Neutrophil (primary cell): ENCODE measurements at regions not wholly inside any gene's neighbourhood (a gene's known extent, or its start where the extent isn't known, plus 50 kb on each side); places are given as distances from the start of the nearest gene placed in this dataset.

Experiments used
- H3K27ac ChIP-seq: fragments of 200-600 bp; sonication (generic); 2 replicates; pipeline ENCODE4 v1.5.1; 2016; ENCODE audit warnings: mild to moderate bottlenecking, moderate library complexity
- H3K27me3 ChIP-seq: fragments of 200-600 bp; sonication (generic); 2 replicates; pipeline ENCODE4 v1.6.0; 2016; ENCODE audit warnings: mild to moderate bottlenecking
- H3K36me3 ChIP-seq: fragments of 200-600 bp; sonication (generic); 2 replicates; pipeline ENCODE4 v1.5.1; 2017
- H3K4me1 ChIP-seq, 2 experiments: fragments of 200-600 bp in 1 of 2; sonication (generic) in 1 of 2; 1 replicate in 1 of 2; 2 replicates in 1 of 2; pipeline versions ENCODE4 v1.5.1 to v1.6.1; 2013 to 2016; ENCODE audit warnings: low read depth in 1 of 2, low read length in 1 of 2, mild to moderate bottlenecking in 1 of 2, moderate library complexity in 1 of 2; ENCODE audit not compliant: control insufficient read depth in 1 of 2, insufficient read depth in 1 of 2
- H3K4me3 ChIP-seq, 2 experiments: fragments of 200-600 bp in 1 of 2; sonication (generic) in 1 of 2; 1 replicate in 1 of 2; 2 replicates in 1 of 2; pipeline ENCODE4 v1.5.1; 2013 to 2016; ENCODE audit warnings: low read depth in 1 of 2, low read length in 1 of 2, mild to moderate bottlenecking in 1 of 2, moderate library complexity in 1 of 2
- H3K9me3 ChIP-seq: fragments of 200-600 bp; sonication (generic); 2 replicates; pipeline ENCODE4 v1.5.1; 2016
- TF ChIP-seq, protein P1 (sequence below): fragments of 200-600 bp; sonication (generic); IDR thresholded peaks from 2 replicates; pipeline ENCODE4 v1.5.1; 2016; ENCODE audit warnings: antibody characterized with exemption

DNA sequence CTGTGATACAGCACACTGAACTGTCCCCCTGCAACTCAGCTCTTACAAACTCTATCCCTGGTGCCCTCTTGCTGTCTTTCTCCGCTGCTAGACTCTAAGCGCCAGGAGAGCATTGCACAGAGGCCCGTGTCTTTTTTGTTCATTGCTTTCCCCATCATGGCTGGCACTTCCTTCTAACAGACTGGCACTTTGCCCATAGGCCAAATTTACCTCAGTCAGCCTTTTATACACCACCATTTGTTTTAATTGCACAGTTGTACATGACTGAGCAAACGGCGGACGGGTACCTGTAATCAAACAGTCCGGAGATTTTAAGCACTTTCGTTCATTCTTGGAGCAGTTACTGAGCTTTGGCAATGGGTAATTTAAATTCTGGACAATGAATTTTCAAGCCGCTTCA, 102.2 kb upstream of the CLINT1 start:
- Histone ChIP-seq H3K27ac (no peak overlapping the region), H3K4me3 (no peak overlapping the region), H3K4me1 (no peaks in the 10 kb centered on the region), H3K9me3 (no peaks in the 10 kb centered on the region), H3K27me3 (no peaks in the 10 kb centered on the region), H3K36me3 (no peaks in the 10 kb centered on the region)
- TF ChIP-seq, protein P1, sequence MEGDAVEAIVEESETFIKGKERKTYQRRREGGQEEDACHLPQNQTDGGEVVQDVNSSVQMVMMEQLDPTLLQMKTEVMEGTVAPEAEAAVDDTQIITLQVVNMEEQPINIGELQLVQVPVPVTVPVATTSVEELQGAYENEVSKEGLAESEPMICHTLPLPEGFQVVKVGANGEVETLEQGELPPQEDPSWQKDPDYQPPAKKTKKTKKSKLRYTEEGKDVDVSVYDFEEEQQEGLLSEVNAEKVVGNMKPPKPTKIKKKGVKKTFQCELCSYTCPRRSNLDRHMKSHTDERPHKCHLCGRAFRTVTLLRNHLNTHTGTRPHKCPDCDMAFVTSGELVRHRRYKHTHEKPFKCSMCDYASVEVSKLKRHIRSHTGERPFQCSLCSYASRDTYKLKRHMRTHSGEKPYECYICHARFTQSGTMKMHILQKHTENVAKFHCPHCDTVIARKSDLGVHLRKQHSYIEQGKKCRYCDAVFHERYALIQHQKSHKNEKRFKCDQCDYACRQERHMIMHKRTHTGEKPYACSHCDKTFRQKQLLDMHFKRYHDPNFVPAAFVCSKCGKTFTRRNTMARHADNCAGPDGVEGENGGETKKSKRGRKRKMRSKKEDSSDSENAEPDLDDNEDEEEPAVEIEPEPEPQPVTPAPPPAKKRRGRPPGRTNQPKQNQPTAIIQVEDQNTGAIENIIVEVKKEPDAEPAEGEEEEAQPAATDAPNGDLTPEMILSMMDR: no peak

DNA sequence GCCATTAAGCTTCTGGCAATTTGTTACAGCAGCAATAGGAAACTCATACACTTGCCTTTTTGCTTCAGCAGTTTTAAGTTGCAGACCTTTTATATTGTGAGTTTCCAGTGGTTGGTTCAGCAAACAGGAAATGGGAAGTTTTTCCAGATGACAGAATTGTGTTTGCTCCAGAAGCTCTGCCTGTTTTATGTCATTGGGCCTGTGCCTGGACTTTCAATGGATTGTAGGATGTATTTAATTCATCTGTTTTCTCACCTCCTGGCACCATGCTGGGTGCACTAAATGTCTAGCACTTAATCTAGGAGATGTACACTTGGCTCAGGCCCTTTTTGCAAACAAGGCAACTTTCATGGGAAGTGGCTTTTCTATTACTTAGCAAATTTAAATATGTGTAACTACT, 100.4 kb upstream of the CLINT1 start:
- no peaks in the 10 kb centered on the region for H3K9me3 ChIP-seq
- H3K27ac ChIP-seq: no peak overlapping the region
- no peak overlapping the region for H3K4me3 ChIP-seq
- no peaks in the 10 kb centered on the region for H3K4me1 ChIP-seq
- H3K27me3 ChIP-seq: no peaks in the 10 kb centered on the region
- no peaks in the 10 kb centered on the region for H3K36me3 ChIP-seq
- TF ChIP-seq, protein P1: no peak

DNA sequence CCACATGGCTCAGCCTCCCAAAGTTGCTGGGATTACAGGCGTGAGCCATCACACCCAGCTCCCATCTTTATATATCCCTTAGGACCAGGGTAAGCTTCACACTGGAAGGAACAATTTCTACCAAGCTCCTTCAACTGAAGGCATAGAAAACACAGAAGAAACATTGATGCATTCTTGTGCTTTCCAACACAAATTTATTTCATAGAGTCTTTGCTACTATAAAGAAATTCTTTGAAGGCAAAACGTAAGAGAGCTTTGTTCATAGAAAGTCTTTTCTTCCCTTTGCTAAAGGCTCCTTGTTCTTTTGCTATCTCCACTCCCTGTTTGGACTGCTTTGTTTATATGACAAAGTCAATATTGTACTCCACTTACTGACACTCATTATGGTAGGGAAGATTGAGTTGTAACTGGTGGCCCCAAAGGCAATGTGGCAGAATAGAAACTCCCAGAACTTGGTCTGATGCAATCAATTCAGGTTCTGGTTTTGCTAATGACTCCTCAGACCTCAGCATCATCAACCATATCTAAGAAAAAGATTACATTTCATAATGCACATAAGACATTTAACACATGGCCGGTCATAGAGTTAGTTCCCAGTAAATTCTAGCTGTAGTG, 97.4 kb upstream of the CLINT1 start:
- TF ChIP-seq, protein P1: no peak
- no peaks in the 10 kb centered on the region for H3K9me3 ChIP-seq
- no peaks in the 10 kb centered on the region for H3K27me3 ChIP-seq
- no peak overlapping the region for H3K27ac ChIP-seq
- H3K36me3 ChIP-seq: no peaks in the 10 kb centered on the region
- H3K4me3 ChIP-seq: no peak overlapping the region
- peaks cover 0 to 3% of the 10 kb centered on the region in 2 experiments for H3K4me1 ChIP-seq

DNA sequence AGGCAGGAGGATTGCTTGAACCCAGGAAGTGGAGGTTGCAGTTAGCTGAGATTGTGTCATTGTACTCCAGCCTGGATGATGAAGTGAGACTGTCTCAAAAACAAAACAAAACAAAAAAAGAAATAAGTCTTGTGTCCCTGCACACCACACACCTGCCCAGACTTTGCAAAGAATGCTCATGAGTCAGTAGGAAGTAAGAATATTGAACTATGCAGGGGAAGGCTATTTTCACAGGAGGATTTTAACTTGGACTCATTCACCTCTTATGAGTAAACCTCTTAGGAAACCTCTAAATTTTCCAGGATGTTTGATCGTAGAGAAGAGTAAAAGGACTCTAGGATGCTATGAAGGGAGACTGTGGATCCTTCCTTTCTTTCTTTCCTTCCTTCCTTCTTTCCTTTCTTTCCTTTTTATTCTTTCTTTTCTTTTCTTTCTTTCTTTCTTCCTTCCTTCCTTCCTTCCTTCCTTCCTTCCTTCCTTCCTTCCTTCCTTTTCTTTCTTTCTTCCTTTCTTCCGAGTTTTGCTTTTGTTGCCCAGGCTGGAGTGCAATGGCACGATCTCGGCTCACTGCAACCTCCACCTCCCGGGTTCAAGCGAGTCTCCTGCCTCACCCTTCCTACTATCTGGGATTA, 96.7 kb upstream of the CLINT1 start:
- Histone ChIP-seq H3K4me1 (peaks cover 0 to 3% of the 10 kb centered on the region in 2 experiments), H3K36me3 (no peaks in the 10 kb centered on the region), H3K27ac (no peak overlapping the region), H3K4me3 (no peak overlapping the region), H3K27me3 (no peaks in the 10 kb centered on the region), H3K9me3 (no peaks in the 10 kb centered on the region)
- TF ChIP-seq, protein P1: no peak

DNA sequence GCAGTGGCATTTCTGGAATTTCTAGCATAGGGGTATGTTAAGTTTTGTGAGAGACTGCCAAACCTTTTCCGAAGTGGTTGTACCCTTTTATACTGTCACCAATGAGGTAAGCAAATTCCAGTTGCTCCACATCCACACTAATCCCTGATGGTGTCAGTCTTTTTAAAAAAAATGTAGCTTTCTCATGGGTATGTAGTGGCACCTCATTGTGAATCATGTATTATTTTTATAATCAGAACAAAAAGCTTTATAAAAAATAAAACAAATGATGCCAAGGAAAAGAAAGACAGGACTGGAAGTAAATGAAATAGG, 93.4 kb upstream of the CLINT1 start:
- H3K36me3 ChIP-seq: no peaks in the 10 kb centered on the region
- no peaks in the 10 kb centered on the region for H3K27me3 ChIP-seq
- H3K4me3 ChIP-seq: no peak overlapping the region
- TF ChIP-seq, protein P1: no peak
- peaks cover 3 to 4% of the 10 kb centered on the region in 2 experiments for H3K4me1 ChIP-seq
- no peak overlapping the region for H3K27ac ChIP-seq
- no peaks in the 10 kb centered on the region for H3K9me3 ChIP-seq
